ENCODE measurements at regions not wholly inside any gene's neighbourhood (a gene's known extent, or its start where the extent isn't known, plus 50 kb on each side); places are given as distances from the start of the nearest gene placed in this dataset.

- TF ChIP-seq MYC (IDR thresholded peaks at IDR 0.05; ENCODE audit: insufficient read depth, insufficient read length, insufficient replicate concordance, low read length, severe bottlenecking) (no peak), ZNF24 (IDR thresholded peaks at IDR 0.05) (no peak), GATAD2B (conservative IDR thresholded peaks at IDR 0.05; ENCODE audit: low read depth) (no peak), CBFB (IDR thresholded peaks at IDR 0.05; ENCODE audit: low read depth) (no peak), SMAD1 (IDR thresholded peaks at IDR 0.05; ENCODE audit: low read depth, partially characterized antibody) (no peak), PAX8 (IDR thresholded peaks at IDR 0.05) (no peak), ZSCAN29 (IDR thresholded peaks at IDR 0.05) (no peak), EGR1 (IDR thresholded peaks at IDR 0.05; ENCODE audit: borderline replicate concordance in 1 of 2, low read depth in 2 of 2, low read length in 2 of 2) (no peak)
Observed at GRCh38 chr5:21681911-21682310, 1171.2 kb downstream of the CDH12 start (continued).

DNA sequence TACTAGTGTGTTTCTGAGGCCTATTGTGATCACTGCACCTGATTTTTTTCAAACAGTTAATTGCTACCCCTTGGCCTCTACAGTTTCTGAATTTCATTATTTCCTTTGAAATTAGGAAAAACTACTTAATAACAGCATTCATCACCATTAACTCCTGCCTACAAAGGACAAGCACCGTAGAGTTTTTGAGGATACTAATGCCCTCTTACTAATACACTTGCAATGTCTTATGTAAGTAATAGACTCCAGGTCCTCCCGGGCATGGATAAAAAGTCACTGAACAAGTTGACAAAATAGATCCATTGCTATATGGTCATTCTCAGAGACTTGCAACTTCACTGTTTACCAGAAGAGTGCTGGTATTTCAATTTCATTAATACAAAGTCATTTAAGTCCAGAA is 1172.5 kb downstream of the CDH12 start:
- SMC1A ChIA-PET (ENCODE audit: uncharacterized antibody, unreplicated experiment) = no interaction called here
- no peak overlapping the region for H3K27ac ChIP-seq (ENCODE audit: control insufficient read depth, insufficient read depth)
- H3K27me3 ChIP-seq (replicated peaks in 1 of 2; ENCODE audit: control insufficient read depth in 2 of 2, insufficient read depth in 2 of 2, low read length in 1 of 2) = no peaks in the 10 kb centered on the region
- no peak overlapping the region for H3K4me2 ChIP-seq (ENCODE audit: control insufficient read depth, insufficient read depth)
- RAD21 ChIA-PET (ENCODE audit: unreplicated experiment) = no interaction called here
- no peaks in the 10 kb centered on the region for H4K20me1 ChIP-seq (ENCODE audit: control insufficient read depth, insufficient read depth)
- 47% methylated on average over 2 of the region's 2 CpGs for WGBS (ENCODE audit: insufficient coverage, insufficient replicate concordance, low lambda C conversion rate, missing lambda C conversion rate)
- no peak overlapping the region for H2AFZ ChIP-seq (ENCODE audit: control insufficient read depth, low read depth, low read length)
- no peak overlapping the region for H3K9ac ChIP-seq (ENCODE audit: control insufficient read depth, insufficient read depth, low read length)
- POLR2A ChIA-PET = no interaction called here
- no peaks in the 10 kb centered on the region for H3K79me2 ChIP-seq (ENCODE audit: control insufficient read depth, insufficient read depth, low read length)
- intact Hi-C loops (cut with micrococcal nuclease; ENCODE audit: unreplicated experiment) = no loop called here
- H3K9me3 ChIP-seq (replicated peaks; ENCODE audit: control insufficient read depth, insufficient read depth, low read length) = no peaks in the 10 kb centered on the region
- BruUV-seq (replicated peaks) = no TSS peak
- CTCF ChIA-PET = no interaction called here
- no peaks in the 10 kb centered on the region for H3K4me1 ChIP-seq (ENCODE audit: control insufficient read depth, insufficient read depth, low read length)
- in situ Hi-C loops (cut with MboI) = no loop called here
- ATAC-seq = no peak
- FAIRE-seq = no peak
- no peaks in the 10 kb centered on the region for H3K36me3 ChIP-seq (ENCODE audit: control insufficient read depth in 2 of 2, insufficient read depth in 2 of 2, low read length in 1 of 2)
- no peak for DNase-seq (ENCODE audit: low read depth, low spot score)
- no peak overlapping the region for H3K4me3 ChIP-seq
- TF ChIP-seq BRCA1 (IDR thresholded peaks at IDR 0.05; ENCODE audit: low read depth, low read length) = no peak
- TF ChIP-seq TCF12 (IDR thresholded peaks at IDR 0.05; ENCODE audit: low read depth, low read length) = no peak
- no peak for TF ChIP-seq SUPT20H (IDR thresholded peaks at IDR 0.05; ENCODE audit: borderline replicate concordance, control insufficient read depth, low read depth, low read length)
- TF ChIP-seq SMAD1 (IDR thresholded peaks at IDR 0.05; ENCODE audit: low read depth, partially characterized antibody) = no peak
- TF ChIP-seq PAX8 (IDR thresholded peaks at IDR 0.05) = no peak
- TF ChIP-seq ZBTB40 (IDR thresholded peaks at IDR 0.05; ENCODE audit: borderline replicate concordance) = no peak
- no peak for TF ChIP-seq CEBPB (IDR thresholded peaks at IDR 0.05; ENCODE audit: borderline replicate concordance in 1 of 2, low read depth in 2 of 2, low read length in 2 of 2)
- no peak for TF ChIP-seq ZZZ3 (IDR thresholded peaks at IDR 0.05; ENCODE audit: control insufficient read depth, insufficient read length, low read depth)
- TF ChIP-seq TARDBP (IDR thresholded peaks at IDR 0.05; ENCODE audit: borderline replicate concordance) = no peak
- TF ChIP-seq, protein P1, sequence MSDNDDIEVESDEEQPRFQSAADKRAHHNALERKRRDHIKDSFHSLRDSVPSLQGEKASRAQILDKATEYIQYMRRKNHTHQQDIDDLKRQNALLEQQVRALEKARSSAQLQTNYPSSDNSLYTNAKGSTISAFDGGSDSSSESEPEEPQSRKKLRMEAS (IDR thresholded peaks at IDR 0.05; ENCODE audit: low read depth, low read length) = no peak
- TF ChIP-seq, protein P2, sequence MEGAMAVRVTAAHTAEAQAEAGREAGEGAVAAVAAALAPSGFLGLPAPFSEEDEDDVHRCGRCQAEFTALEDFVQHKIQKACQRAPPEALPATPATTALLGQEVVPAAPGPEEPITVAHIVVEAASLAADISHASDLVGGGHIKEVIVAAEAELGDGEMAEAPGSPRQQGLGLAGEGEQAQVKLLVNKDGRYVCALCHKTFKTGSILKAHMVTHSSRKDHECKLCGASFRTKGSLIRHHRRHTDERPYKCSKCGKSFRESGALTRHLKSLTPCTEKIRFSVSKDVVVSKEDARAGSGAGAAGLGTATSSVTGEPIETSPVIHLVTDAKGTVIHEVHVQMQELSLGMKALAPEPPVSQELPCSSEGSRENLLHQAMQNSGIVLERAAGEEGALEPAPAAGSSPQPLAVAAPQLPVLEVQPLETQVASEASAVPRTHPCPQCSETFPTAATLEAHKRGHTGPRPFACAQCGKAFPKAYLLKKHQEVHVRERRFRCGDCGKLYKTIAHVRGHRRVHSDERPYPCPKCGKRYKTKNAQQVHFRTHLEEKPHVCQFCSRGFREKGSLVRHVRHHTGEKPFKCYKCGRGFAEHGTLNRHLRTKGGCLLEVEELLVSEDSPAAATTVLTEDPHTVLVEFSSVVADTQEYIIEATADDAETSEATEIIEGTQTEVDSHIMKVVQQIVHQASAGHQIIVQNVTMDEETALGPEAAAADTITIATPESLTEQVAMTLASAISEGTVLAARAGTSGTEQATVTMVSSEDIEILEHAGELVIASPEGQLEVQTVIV (IDR thresholded peaks at IDR 0.05; ENCODE audit: borderline replicate concordance, partially characterized antibody) = no peak
- no peak for TF ChIP-seq RAD21 (IDR thresholded peaks at IDR 0.05; ENCODE audit: insufficient read depth, low read depth, low read length)

Measured in GM12878 (cell line).